ENCODE measurements at regions not wholly inside any gene's neighbourhood (a gene's known extent, or its start where the extent isn't known, plus 50 kb on each side); places are given as distances from the start of the nearest gene placed in this dataset.

DNA sequence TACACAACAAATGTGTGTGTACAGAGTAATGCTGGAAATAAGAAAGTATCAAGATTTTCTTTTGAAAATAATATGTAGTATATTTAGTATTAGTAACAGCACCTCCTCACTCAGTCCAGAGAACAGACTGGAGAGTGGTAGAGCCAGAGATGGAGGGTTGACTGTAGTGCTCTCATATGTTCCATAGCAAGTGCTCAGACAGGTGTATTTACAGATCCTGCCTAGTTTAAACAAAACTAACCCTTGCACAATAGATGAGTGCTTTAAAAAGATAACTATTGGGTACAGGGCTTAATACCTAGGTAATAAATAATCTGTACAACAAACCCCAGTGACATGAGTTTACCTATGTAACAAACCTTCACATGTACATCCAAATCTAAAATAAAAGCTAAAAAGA lies 381.0 kb upstream of the EMCN start:
- no peak for ATAC-seq (ENCODE audit: low read depth)
- no peaks in the 10 kb centered on the region for H3K36me3 ChIP-seq (ENCODE audit: low read depth)

DNA sequence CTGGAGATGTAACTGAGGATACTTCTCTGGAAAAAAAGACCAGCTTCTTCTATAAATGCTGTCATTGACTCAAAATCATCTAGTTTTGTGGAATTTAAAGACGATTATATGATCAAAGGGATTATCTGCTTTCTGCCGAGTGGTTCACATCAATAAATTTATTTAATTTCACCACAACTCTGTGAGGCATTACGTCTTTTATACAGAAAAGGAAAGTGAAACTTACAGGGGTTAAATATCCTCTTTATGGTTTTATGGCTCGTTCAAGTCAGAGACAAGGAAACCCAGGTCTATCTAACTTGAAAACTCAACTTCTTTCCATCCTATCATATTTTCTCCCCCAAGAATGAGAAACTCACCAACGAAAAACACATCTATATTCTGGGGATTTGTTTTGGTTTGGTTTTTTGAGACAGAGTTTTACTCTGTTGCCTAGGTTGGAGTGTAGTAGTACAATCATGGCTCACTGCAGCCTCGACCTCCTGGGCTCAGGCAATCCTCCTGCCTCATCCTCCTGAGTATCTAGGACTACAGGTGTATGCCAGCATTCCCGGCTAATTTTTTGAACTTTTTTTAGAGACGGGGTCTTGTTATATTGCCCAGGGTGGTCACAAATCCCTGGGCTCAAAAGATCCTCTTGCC lies 377.9 kb upstream of the EMCN start:
- Histone ChIP-seq H3K27me3 (ENCODE audit: insufficient read depth, poor library complexity, severe bottlenecking) (no peaks in the 10 kb centered on the region), H3K4me3 (ENCODE audit: severe bottlenecking) (peak overlapping the region; percentile 23), H3K27ac (ENCODE audit: poor library complexity, severe bottlenecking) (no peak overlapping the region), H3K9me3 (ENCODE audit: severe bottlenecking) (no peaks in the 10 kb centered on the region), H3K36me3 (ENCODE audit: low read depth) (no peaks in the 10 kb centered on the region), H3K4me1 (ENCODE audit: insufficient read depth, poor library complexity, severe bottlenecking) (peaks cover 9% of the 10 kb centered on the region)
- ATAC-seq (ENCODE audit: low read depth): 0 out of 3 replicates have a peak, but pooled peaks have one; percentile 33
- TF ChIP-seq, protein P1, sequence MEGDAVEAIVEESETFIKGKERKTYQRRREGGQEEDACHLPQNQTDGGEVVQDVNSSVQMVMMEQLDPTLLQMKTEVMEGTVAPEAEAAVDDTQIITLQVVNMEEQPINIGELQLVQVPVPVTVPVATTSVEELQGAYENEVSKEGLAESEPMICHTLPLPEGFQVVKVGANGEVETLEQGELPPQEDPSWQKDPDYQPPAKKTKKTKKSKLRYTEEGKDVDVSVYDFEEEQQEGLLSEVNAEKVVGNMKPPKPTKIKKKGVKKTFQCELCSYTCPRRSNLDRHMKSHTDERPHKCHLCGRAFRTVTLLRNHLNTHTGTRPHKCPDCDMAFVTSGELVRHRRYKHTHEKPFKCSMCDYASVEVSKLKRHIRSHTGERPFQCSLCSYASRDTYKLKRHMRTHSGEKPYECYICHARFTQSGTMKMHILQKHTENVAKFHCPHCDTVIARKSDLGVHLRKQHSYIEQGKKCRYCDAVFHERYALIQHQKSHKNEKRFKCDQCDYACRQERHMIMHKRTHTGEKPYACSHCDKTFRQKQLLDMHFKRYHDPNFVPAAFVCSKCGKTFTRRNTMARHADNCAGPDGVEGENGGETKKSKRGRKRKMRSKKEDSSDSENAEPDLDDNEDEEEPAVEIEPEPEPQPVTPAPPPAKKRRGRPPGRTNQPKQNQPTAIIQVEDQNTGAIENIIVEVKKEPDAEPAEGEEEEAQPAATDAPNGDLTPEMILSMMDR (IDR thresholded peaks at IDR 0.05; ENCODE audit: poor library complexity, severe bottlenecking): no peak
- DNase-seq (ENCODE audit: low spot score): no peak

More for the DNA sequence above, 381.0 kb upstream of the EMCN start:
- H3K9me3 ChIP-seq (ENCODE audit: severe bottlenecking): no peaks in the 10 kb centered on the region
- H3K4me3 ChIP-seq (ENCODE audit: severe bottlenecking): no peak overlapping the region
- H3K4me1 ChIP-seq (ENCODE audit: insufficient read depth, poor library complexity, severe bottlenecking): peaks cover 9% of the 10 kb centered on the region
- DNase-seq (ENCODE audit: low spot score): no peak
- H3K27ac ChIP-seq (ENCODE audit: poor library complexity, severe bottlenecking): no peak overlapping the region
- TF ChIP-seq, protein P1 (IDR thresholded peaks at IDR 0.05; ENCODE audit: poor library complexity, severe bottlenecking): no peak
- H3K27me3 ChIP-seq (ENCODE audit: insufficient read depth, poor library complexity, severe bottlenecking): no peaks in the 10 kb centered on the region

DNA sequence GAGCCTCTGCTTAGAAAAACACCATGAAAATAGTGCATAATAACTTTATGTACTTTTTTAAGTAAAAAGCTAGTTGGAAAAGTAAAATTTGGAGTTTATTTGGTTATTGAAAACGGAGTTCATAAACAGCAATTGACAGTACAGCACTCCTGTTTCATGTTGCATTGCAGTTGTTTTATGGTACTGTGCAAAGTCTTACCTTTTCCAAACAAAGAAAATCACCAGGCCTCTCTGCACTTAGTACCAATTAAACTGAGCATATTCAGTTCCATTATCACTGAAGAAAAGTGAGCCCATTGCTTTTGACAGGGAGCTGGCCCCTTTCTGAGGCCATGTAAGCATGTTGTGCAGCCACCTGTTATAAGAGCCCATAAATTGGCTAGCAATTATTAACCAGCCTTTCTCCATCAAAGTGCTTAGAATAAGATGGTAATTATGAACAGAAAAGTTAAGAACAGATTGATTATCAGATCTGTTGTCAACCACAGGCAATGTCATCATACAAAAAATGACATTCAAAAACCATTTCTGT lies 376.6 kb upstream of the EMCN start:
- TF ChIP-seq, protein P1 (IDR thresholded peaks at IDR 0.05; ENCODE audit: poor library complexity, severe bottlenecking): no peak
- H3K27ac ChIP-seq (ENCODE audit: poor library complexity, severe bottlenecking): no peak overlapping the region
- H3K9me3 ChIP-seq (ENCODE audit: severe bottlenecking): no peaks in the 10 kb centered on the region
- H3K27me3 ChIP-seq (ENCODE audit: insufficient read depth, poor library complexity, severe bottlenecking): no peaks in the 10 kb centered on the region
- no peaks in the 10 kb centered on the region for H3K36me3 ChIP-seq (ENCODE audit: low read depth)
- peaks cover 9% of the 10 kb centered on the region for H3K4me1 ChIP-seq (ENCODE audit: insufficient read depth, poor library complexity, severe bottlenecking)
- no peak for DNase-seq (ENCODE audit: low spot score)
- H3K4me3 ChIP-seq (ENCODE audit: severe bottlenecking): no peak overlapping the region
- no peak for ATAC-seq (ENCODE audit: low read depth)

DNA sequence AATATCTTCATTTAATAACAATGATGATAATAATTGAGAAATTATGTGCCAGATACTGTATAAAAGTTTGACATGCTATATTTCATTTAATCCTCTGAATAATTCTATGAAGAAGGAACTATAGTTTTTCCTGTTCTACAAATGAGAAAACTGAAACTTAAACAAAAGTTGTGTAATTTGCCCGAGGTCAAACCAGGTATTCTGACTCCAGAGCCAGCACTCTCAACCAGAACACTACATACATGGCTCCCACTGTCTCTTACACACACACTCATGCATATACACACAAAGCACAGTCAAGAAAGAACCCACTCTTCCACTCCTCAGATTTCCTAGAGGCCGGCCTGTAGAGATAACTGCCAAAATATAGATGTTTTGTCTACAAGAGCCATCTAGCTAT lies 374.0 kb upstream of the EMCN start:
- TF ChIP-seq, protein P1 (IDR thresholded peaks at IDR 0.05; ENCODE audit: poor library complexity, severe bottlenecking): no peak
- Histone ChIP-seq H3K4me1 (ENCODE audit: insufficient read depth, poor library complexity, severe bottlenecking) (peaks cover 9% of the 10 kb centered on the region), H3K36me3 (ENCODE audit: low read depth) (no peaks in the 10 kb centered on the region), H3K27me3 (ENCODE audit: insufficient read depth, poor library complexity, severe bottlenecking) (no peaks in the 10 kb centered on the region), H3K4me3 (ENCODE audit: severe bottlenecking) (no peak overlapping the region), H3K27ac (ENCODE audit: poor library complexity, severe bottlenecking) (no peak overlapping the region), H3K9me3 (ENCODE audit: severe bottlenecking) (no peaks in the 10 kb centered on the region)
- DNase-seq (ENCODE audit: low spot score) (no peak), ATAC-seq (ENCODE audit: low read depth) (no peak)

DNA sequence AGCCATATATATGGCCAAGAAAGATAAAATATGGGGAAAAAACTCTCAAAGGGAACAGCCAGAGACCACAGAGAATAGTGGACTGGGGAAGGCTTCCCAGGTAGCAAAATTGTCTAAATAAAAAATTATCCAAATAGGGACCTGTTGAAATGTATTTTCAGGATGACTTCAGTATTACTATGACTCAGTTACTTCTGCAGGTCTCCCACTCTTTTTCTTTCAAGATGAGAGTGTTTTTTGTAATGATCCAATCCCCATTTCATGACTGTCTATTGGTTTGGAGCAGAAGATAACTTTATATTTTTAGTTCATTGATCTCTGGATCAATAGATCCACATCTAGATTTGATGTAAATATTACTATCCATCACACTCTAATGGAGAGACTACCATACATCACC lies 372.1 kb upstream of the EMCN start:
- H3K4me1 ChIP-seq (ENCODE audit: insufficient read depth, poor library complexity, severe bottlenecking): no peaks in the 10 kb centered on the region
- H3K36me3 ChIP-seq (ENCODE audit: low read depth): no peaks in the 10 kb centered on the region
- no peak for ATAC-seq (ENCODE audit: low read depth)
- H3K4me3 ChIP-seq (ENCODE audit: severe bottlenecking): no peak overlapping the region
- H3K9me3 ChIP-seq (ENCODE audit: severe bottlenecking): no peaks in the 10 kb centered on the region
- TF ChIP-seq, protein P1 (IDR thresholded peaks at IDR 0.05; ENCODE audit: poor library complexity, severe bottlenecking): no peak
- no peaks in the 10 kb centered on the region for H3K27me3 ChIP-seq (ENCODE audit: insufficient read depth, poor library complexity, severe bottlenecking)
- no peak overlapping the region for H3K27ac ChIP-seq (ENCODE audit: poor library complexity, severe bottlenecking)
- no peak for DNase-seq (ENCODE audit: low spot score)

Measured in RWPE2 (cell line).